Stimulated activated CD8-positive, alpha-beta memory T cell treated with anti-CD3 and anti-CD28 coated beads, Interleukin-4, amount 100 ng/mL, for 24 hours (primary cell): ENCODE measurements at regions not wholly inside any gene's neighbourhood (a gene's known extent, or its start where the extent isn't known, plus 50 kb on each side); places are given as distances from the start of the nearest gene placed in this dataset.
"Not testable (repeated sequence)": the region's sequence is repeated elsewhere in the genome, so short reads cannot be mapped to it uniquely, and the experiment has no call there.

ENCODE experiments used
- DNase-seq: peaks from one replicate; pipeline ENCODE4 v3.0.0-alpha.2; 2020; ENCODE audit warnings: low read depth

GRCh38 chr9:30010691-30011090 is 2373.8 kb upstream of the ACO1 start:
- DNase-seq: no peak

- DNase-seq: no peak
These were observed 2371.8 kb upstream of the ACO1 start for GRCh38 chr9:30012622-30013021.

GRCh38 chr9:30015073-30015472 is 2369.4 kb upstream of the ACO1 start:
- DNase-seq: no peak

GRCh38 chr9:30020161-30020560 is 2364.3 kb upstream of the ACO1 start:
- DNase-seq: no peak

- no peak for DNase-seq
These were observed 2348.7 kb upstream of the ACO1 start for GRCh38 chr9:30035761-30036160.

GRCh38 chr9:30036558-30036957 is 2347.9 kb upstream of the ACO1 start:
- DNase-seq: no peak

- no peak for DNase-seq
These were observed 2344.7 kb upstream of the ACO1 start for GRCh38 chr9:30039712-30040111.

GRCh38 chr9:30048396-30048795 is 2336.0 kb upstream of the ACO1 start:
- no peak for DNase-seq

GRCh38 chr9:30058463-30058862 is 2326.0 kb upstream of the ACO1 start:
- no peak for DNase-seq

- DNase-seq: no peak
These were observed 2323.5 kb upstream of the ACO1 start for GRCh38 chr9:30060976-30061375.

GRCh38 chr9:30065888-30066287 is 2318.6 kb upstream of the ACO1 start:
- DNase-seq: no peak

GRCh38 chr9:30069236-30069635 is 2315.2 kb upstream of the ACO1 start:
- not testable (repeated sequence) for DNase-seq

GRCh38 chr9:30075022-30075421 is 2309.4 kb upstream of the ACO1 start:
- DNase-seq: no peak

- DNase-seq: peak; percentile 11
These were observed 2308.8 kb upstream of the ACO1 start for GRCh38 chr9:30075451-30076199.

GRCh38 chr9:30078195-30078594 is 2306.2 kb upstream of the ACO1 start:
- no peak for DNase-seq

GRCh38 chr9:30089428-30089827 is 2295.0 kb upstream of the ACO1 start:
- DNase-seq: no peak

GRCh38 chr9:30103647-30104394 is 2280.6 kb upstream of the ACO1 start:
- DNase-seq: no peak

- DNase-seq: not testable (repeated sequence)
These were observed 2277.3 kb upstream of the ACO1 start for GRCh38 chr9:30107134-30107533.

GRCh38 chr9:30116673-30117217 is 2267.7 kb upstream of the ACO1 start:
- DNase-seq: no peak

GRCh38 chr9:30120666-30121065 is 2263.8 kb upstream of the ACO1 start:
- DNase-seq: no peak

- DNase-seq: no peak
These were observed 2262.8 kb upstream of the ACO1 start for GRCh38 chr9:30121611-30122010.

GRCh38 chr9:30125881-30126280 is 2258.6 kb upstream of the ACO1 start:
- no peak for DNase-seq

- DNase-seq: no peak
These were observed 2257.1 kb upstream of the ACO1 start for GRCh38 chr9:30127371-30127770.
